ENCODE measurements at regions not wholly inside any gene's neighbourhood (a gene's known extent, or its start where the extent isn't known, plus 50 kb on each side); places are given as distances from the start of the nearest gene placed in this dataset.
A peak's percentile ranks its signal among the peaks of the same experiment; 100 is the strongest.

- no peak for DNase-seq
Measured at GRCh38 chrX:78456909-78457308, 129.5 kb upstream of the CYSLTR1 start.

GRCh38 chrX:78455901-78456300, 128.5 kb upstream of the CYSLTR1 start:
- peak; percentile 20 for DNase-seq

DNA sequence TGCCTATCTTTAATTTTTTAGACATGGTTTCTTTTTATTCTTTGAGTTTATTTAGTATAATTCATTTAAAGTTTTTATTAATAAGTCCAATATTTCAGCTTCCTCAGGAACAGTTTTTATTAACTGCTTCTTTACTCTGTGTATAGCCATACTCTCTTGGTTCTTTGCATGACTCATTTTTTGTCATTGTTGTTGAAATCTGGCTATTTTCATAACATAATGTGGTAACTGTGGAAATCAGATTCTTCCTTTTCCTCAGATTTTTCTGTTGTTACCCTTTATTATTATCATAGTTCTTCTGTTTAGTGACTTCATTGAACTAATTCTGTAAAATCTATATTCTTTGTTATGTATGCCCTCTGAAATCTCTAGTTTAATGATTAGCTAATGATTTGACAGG, 124.9 kb upstream of the CYSLTR1 start:
- DNase-seq, result no peak

DNA sequence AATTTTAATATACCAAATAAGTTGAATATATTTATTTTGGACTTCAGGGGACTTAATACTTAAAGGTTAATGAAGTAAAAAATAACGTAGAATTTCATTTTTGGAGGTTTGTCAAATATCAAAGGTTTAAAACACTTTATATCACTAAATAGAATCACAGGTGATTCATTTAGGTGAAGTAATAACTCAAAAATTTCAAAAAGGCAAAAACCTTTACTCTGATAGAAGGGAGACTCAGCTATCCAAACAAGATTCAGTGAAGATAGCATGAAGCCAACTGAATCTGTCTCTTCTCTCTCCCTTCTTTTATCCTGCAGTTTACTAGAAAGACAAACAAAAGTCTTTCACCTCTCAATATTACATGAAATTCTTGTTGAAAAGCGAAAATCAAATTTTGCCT, 110.2 kb upstream of the CYSLTR1 start:
- DNase-seq, result no peak

GRCh38 chrX:78429172-78429571, 101.8 kb upstream of the CYSLTR1 start:
- no peak for DNase-seq

DNA sequence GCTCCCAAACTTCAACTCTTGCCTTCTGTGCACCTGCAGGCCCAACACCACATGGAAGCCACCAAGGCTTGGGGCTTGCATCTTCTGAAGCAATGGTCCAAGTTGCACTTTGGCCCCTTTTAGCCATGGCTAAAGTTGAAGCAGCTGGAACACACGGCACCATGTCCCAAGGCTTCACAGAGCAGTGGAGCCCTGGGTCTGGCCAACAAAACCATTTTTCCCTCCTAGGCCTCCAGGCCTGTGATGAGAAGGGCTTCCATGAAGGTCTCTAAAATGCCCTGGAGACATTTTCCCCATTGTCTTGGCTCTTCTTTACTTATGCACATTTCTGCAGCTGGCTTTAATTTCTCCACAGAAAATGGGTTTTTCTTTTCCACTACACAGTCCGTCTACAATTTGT, 61.3 kb upstream of the CYSLTR1 start:
- no peak for DNase-seq

- no peak for DNase-seq
Measured at GRCh38 chrX:78387364-78387763, 60.0 kb upstream of the CYSLTR1 start.

DNA sequence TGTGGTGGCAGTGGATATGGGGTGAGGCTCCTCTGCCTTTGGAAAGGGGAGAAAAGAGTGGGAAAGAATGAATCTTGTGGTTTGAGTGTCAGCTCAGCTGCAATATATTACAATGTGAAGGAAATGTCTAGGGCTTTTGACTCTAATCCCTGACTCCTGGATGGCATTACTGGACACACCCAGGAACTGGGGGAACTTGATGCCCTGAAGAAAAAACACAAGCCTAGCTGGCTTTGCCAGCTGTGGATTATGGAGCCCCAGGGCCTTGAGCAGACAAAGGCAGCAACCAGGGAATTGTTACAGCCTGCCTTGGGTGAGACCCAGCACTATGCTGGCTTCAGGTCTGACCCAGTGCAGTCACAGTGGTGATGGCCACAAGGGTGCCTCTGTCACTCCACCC, 57.1 kb upstream of the CYSLTR1 start:
- no peak for DNase-seq

DNA sequence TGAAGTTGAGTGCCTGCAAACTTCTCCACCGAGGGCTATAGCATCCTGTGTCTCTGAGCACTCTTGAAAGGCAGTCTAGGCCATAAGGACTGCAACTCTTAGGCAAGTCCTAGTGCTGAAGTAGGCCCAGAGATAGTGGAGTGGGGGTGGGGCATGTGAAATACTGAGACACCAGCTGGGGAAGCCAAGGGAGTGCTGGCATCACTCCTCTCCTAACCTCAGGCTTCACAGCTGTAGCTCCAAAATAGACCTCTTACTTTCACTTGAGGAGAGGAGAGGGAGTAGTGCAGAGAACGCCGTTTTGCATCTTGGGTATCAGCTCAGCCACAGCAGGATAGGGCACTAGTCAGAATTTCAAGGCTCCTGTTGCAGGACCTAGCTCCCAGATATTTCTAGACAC, 56.2 kb upstream of the CYSLTR1 start:
- DNase-seq, result no peak

DNA sequence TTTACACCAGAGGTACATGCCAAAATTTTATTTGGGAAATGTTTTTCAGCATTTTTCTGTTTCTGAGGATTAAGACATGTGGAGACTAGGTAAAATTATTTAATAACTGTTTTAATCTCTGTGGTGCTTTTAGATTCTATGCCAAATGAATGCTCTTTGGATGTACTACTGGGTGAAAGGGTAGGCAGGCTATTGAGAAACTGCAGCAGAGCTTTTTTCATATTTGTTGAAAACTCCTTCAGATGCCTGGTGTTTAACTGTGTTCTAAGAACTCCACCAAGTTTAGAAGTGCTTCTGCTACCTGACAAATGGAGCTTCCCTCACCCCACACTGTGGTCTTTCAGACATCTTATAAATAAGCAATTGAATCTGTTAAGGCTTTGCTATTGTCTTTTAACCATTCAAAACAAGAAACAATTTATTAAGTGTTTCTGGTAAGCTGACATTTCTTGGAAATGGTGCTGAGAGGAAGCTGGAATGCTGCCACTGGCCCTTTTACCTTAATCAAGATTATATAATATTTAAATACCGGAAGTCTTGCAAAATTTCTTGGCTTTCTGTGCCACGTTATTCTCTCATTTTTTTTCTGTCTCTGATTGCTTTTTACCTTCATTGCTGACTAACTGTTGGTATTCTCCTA, 51.2 kb upstream of the CYSLTR1 start:
- no peak for DNase-seq
